Naive thymus-derived CD8-positive, alpha-beta T cell (primary cell): ENCODE measurements at regions not wholly inside any gene's neighbourhood (a gene's known extent, or its start where the extent isn't known, plus 50 kb on each side); places are given as distances from the start of the nearest gene placed in this dataset.

Source experiments
- ATAC-seq, 2 donors: fragments of 150-1000 bp; cut with Tn5 transposase in 1 of 2; sonication (Bioruptor Pico), chemical (Tn5 transposase) in 1 of 2; 1 replicate in 1 of 2; 2 replicates in 1 of 2; pipeline ENCODE4 v1.10.0; 2021; ENCODE audit warnings: mild to moderate bottlenecking in 2 of 2, moderate library complexity in 2 of 2
- POLR2A ChIA-PET: fragments of 350-600 bp; sonication (Branson Sonifier 250); formaldehyde crosslinking; loops from one replicate; lab custom pipeline; 2021; ENCODE audit warnings: antibody characterized with exemption; lab: Charles Lee
- DNase-seq, 10 donors: peaks; one replicate each; pipeline versions ENCODE4 v3.0.0 to v3.0.0-alpha.2; 2020 to 2022
- H3K27ac Mint-ChIP-seq, 10 donors: one replicate each; pipeline ENCODE4 v1.8.0; 2020 to 2022; ENCODE audit warnings: mild to moderate bottlenecking in 10 of 10, mixed read lengths in 10 of 10, moderate library complexity in 4 of 10, inconsistent platforms in 1 of 10
- H3K27me3 Mint-ChIP-seq, 5 donors: one replicate each; pipeline ENCODE4 v1.8.0; 2021 to 2022; ENCODE audit warnings: mixed read lengths in 5 of 5
- H3K36me3 Mint-ChIP-seq, 3 donors: one replicate each; pipeline ENCODE4 v1.8.0; 2020 to 2022; ENCODE audit warnings: mixed read lengths in 3 of 3, mild to moderate bottlenecking in 2 of 3, inconsistent platforms in 1 of 3
- H3K4me1 Mint-ChIP-seq, 4 donors: one replicate each; pipeline ENCODE4 v1.8.0; 2021 to 2022; ENCODE audit warnings: mixed read lengths in 4 of 4
- H3K4me3 Mint-ChIP-seq, 10 donors: one replicate each; pipeline ENCODE4 v1.8.0; 2020 to 2022; ENCODE audit warnings: mild to moderate bottlenecking in 10 of 10, mixed read lengths in 10 of 10, moderate library complexity in 6 of 10, inconsistent platforms in 1 of 10
- H3K9me3 Mint-ChIP-seq, 9 donors: one replicate each; pipeline ENCODE4 v1.8.0; 2020 to 2022; ENCODE audit warnings: mixed read lengths in 9 of 9, mild to moderate bottlenecking in 3 of 9, inconsistent platforms in 1 of 9, moderate library complexity in 1 of 9

DNA sequence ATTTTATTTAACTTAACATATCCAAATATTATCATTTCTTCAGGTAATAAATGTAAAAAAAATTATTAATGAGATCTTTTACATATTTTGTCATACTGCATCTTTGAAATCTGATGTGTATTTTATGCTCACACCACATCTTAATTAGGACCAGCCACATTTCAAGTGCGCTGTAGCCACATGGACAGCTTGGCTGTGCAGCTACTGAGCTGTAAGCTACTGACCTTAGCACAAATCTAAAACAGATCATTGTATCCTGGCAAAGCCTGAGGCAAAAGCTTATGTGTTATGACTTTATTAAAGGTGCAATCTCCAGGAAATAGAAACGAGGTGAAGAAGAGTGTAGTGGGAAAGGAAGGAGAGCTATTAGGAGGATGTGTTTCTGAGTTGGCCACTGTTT lies 126.7 kb upstream of the UBE2E2 start:
- no peak overlapping the region for H3K27ac Mint-ChIP-seq
- H3K36me3 Mint-ChIP-seq = no peaks in the 10 kb centered on the region
- H3K4me1 Mint-ChIP-seq = peaks cover 4 to 28% (median 13%) of the 10 kb centered on the region in 4 donors
- no peak overlapping the region for H3K4me3 Mint-ChIP-seq
- H3K9me3 Mint-ChIP-seq = peaks cover 0 to 4% (median 0%) of the 10 kb centered on the region in 9 donors
- ATAC-seq (no peak), DNase-seq (no peak)
- POLR2A ChIA-PET = no interaction called here
- peaks cover 0 to 4% (median 3%) of the 10 kb centered on the region in 5 donors for H3K27me3 Mint-ChIP-seq

DNA sequence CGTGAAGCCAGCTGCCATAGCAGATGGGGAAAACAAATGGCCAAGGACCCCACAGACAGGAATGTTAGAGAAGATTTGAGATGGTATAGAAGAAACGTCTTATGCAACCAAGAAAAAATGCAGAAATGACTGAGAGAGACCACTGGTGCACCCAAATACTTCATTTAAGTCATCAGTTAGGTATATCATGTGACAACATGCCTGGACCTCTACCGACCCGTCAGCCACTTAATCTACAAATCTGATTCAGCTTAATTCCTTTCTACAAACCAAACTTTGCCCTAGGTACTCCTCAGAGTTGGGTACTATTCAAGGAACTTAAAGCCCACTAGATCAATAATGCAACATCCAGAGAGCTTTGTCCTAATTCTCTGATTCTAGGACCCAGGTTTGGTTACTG lies 126.0 kb upstream of the UBE2E2 start:
- Mint-ChIP-seq H3K27me3 (peaks cover 0 to 1% (median 0%) of the 10 kb centered on the region in 5 donors), H3K36me3 (no peaks in the 10 kb centered on the region), H3K9me3 (peaks cover 0 to 2% (median 0%) of the 10 kb centered on the region in 9 donors), H3K4me1 (peaks cover 4 to 21% (median 13%) of the 10 kb centered on the region in 4 donors), H3K4me3 (no peak overlapping the region), H3K27ac (no peak overlapping the region)
- ATAC-seq (no peak), DNase-seq (no peak)
- POLR2A ChIA-PET = no interaction called here

DNA sequence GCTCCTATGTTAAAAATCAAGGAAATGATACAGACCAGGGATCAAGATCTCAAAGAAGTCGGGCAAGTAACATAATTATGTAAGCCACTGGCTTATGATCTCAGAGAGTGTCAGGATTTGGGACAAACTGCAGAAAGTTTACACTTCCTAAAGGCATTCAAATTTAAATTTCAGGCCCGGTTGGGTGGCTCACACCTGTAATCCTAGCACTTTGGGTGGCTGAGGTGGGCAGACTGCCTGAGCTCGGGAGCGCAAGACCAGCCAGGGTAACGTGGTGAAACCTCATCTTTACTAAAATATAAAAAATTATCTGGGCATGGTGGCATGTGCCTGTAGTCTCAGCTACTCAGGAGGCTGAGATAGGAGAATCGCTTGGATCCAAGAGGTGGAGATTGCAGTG lies 124.4 kb upstream of the UBE2E2 start:
- Mint-ChIP-seq H3K4me1 (peaks cover 4 to 14% (median 12%) of the 10 kb centered on the region in 4 donors), H3K9me3 (no peaks in the 10 kb centered on the region), H3K27ac (no peak overlapping the region), H3K27me3 (no peaks in the 10 kb centered on the region), H3K36me3 (no peaks in the 10 kb centered on the region), H3K4me3 (no peak overlapping the region)
- POLR2A ChIA-PET = no interaction called here
- ATAC-seq (no peak), DNase-seq (no peak)

- no peak for DNase-seq
- POLR2A ChIA-PET = no interaction called here
- H3K36me3 Mint-ChIP-seq = no peaks in the 10 kb centered on the region
- H3K4me1 Mint-ChIP-seq = peaks cover 4 to 14% (median 12%) of the 10 kb centered on the region in 4 donors
- H3K9me3 Mint-ChIP-seq = no peaks in the 10 kb centered on the region
- no peak for ATAC-seq
- H3K4me3 Mint-ChIP-seq = peak overlapping the region; percentile 1 to 57 (median 18)
- no peaks in the 10 kb centered on the region for H3K27me3 Mint-ChIP-seq
- peak overlapping the region in 2 of 10 donors; percentile 3 to 4 for H3K27ac Mint-ChIP-seq
Measured at GRCh38 chr3:23079976-23080375, 123.2 kb upstream of the UBE2E2 start.

DNA sequence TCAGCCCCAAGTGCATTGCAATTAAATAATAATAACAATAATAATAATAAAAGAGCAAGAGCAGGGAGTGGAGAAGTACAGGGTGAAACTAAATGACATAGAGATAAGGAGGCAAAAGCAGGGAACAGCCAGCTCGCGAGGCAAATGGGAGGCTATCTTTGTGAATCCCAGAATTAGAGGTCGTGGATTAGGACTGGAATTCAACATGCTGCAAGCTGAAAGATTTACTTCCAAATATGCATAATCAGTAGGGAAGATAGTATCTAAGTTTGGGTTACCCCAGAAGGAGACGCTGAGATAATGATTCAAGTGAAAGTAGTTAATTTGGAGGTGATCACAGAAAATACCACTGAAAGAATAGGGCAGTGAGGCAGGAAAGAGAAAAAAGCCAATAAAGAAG lies 119.4 kb upstream of the UBE2E2 start:
- POLR2A ChIA-PET = no interaction called here
- no peaks in the 10 kb centered on the region for H3K36me3 Mint-ChIP-seq
- ATAC-seq = no peak
- DNase-seq = no peak
- no peaks in the 10 kb centered on the region for H3K27me3 Mint-ChIP-seq
- no peak overlapping the region for H3K27ac Mint-ChIP-seq
- H3K9me3 Mint-ChIP-seq = peaks cover 0 to under 1% (median 0%) of the 10 kb centered on the region in 9 donors
- H3K4me3 Mint-ChIP-seq = no peak overlapping the region
- H3K4me1 Mint-ChIP-seq = peaks cover 4 to 14% (median 12%) of the 10 kb centered on the region in 4 donors

- H3K9me3 Mint-ChIP-seq = peaks cover 0 to 6% (median 0%) of the 10 kb centered on the region in 9 donors
- no peak for ATAC-seq
- H3K27ac Mint-ChIP-seq = no peak overlapping the region
- peaks cover 4 to 12% (median 11%) of the 10 kb centered on the region in 4 donors for H3K4me1 Mint-ChIP-seq
- DNase-seq = no peak
- POLR2A ChIA-PET = no interaction called here
- H3K27me3 Mint-ChIP-seq = no peaks in the 10 kb centered on the region
- no peaks in the 10 kb centered on the region for H3K36me3 Mint-ChIP-seq
- H3K4me3 Mint-ChIP-seq = no peak overlapping the region
Measured at GRCh38 chr3:23084367-23084766, 118.8 kb upstream of the UBE2E2 start.

GRCh38 chr3:23085261-23085660 lies 117.9 kb upstream of the UBE2E2 start:
- H3K9me3 Mint-ChIP-seq = peaks cover 0 to 6% (median 0%) of the 10 kb centered on the region in 9 donors
- H3K36me3 Mint-ChIP-seq = no peaks in the 10 kb centered on the region
- H3K4me1 Mint-ChIP-seq = peaks cover 0 to 3% (median 2%) of the 10 kb centered on the region in 4 donors
- H3K27me3 Mint-ChIP-seq = no peaks in the 10 kb centered on the region
- H3K4me3 Mint-ChIP-seq = no peak overlapping the region
- DNase-seq (no peak), ATAC-seq (no peak)
- POLR2A ChIA-PET = no interaction called here
- no peak overlapping the region for H3K27ac Mint-ChIP-seq

DNA sequence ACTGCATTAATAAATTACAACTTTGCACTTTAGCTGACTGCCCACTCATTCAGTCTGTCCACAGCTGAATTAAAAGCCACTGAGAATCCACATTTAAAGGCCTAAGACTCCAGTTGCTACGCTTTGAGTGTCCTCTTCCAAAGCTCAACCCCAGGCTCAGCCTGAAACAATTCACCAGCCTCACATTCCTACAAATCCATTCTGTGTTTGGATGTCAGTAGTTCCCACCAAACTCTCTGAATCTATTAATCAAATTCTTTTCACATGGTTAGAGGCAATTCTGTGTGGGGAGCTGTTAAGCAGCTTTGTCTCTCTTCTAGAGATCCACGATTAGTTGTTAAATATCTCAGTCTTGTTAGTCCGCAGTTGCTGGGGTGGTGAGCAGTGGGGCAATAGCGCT lies 116.8 kb upstream of the UBE2E2 start:
- ATAC-seq = no peak
- Mint-ChIP-seq H3K36me3 (no peaks in the 10 kb centered on the region), H3K4me3 (no peak overlapping the region), H3K27ac (no peak overlapping the region), H3K9me3 (peaks cover 0 to 6% (median 2%) of the 10 kb centered on the region in 9 donors), H3K4me1 (no peaks in the 10 kb centered on the region), H3K27me3 (no peaks in the 10 kb centered on the region)
- no peak for DNase-seq
- POLR2A ChIA-PET = no interaction called here

GRCh38 chr3:23086831-23087230 lies 116.3 kb upstream of the UBE2E2 start:
- peaks cover 0 to 8% (median 3%) of the 10 kb centered on the region in 9 donors for H3K9me3 Mint-ChIP-seq
- H3K4me1 Mint-ChIP-seq = no peaks in the 10 kb centered on the region
- H3K27ac Mint-ChIP-seq = no peak overlapping the region
- no peak for ATAC-seq
- no peak for DNase-seq
- POLR2A ChIA-PET = no interaction called here
- H3K27me3 Mint-ChIP-seq = no peaks in the 10 kb centered on the region
- H3K4me3 Mint-ChIP-seq = no peak overlapping the region
- H3K36me3 Mint-ChIP-seq = no peaks in the 10 kb centered on the region

DNA sequence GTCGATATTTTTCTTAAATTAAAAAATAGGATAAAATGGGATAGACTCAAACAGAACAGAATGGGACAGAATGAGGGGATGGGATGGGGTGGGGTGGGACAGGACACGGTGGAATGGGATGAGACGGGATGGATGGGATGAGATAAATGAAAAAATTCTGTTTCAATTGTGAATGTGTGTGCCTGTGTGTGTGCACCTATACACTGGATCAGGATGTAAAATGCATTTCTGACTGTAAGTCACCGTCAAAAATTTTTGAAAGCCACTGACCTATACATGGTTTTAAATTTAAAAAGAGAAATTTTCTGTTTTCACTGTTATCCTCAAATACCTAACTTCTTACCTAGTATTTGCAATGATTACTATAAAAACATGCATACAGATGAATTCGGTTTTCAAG lies 108.7 kb upstream of the UBE2E2 start:
- no peak overlapping the region for H3K4me3 Mint-ChIP-seq
- POLR2A ChIA-PET = no interaction called here
- ATAC-seq = no peak
- H3K36me3 Mint-ChIP-seq = peaks cover 0 to 11% (median 3%) of the 10 kb centered on the region in 3 donors
- H3K4me1 Mint-ChIP-seq = peaks cover 0 to 7% (median 0%) of the 10 kb centered on the region in 4 donors
- peaks cover 0 to 5% (median 0%) of the 10 kb centered on the region in 5 donors for H3K27me3 Mint-ChIP-seq
- no peak overlapping the region for H3K27ac Mint-ChIP-seq
- DNase-seq = no peak
- peaks cover 0 to 14% (median 3%) of the 10 kb centered on the region in 9 donors for H3K9me3 Mint-ChIP-seq

DNA sequence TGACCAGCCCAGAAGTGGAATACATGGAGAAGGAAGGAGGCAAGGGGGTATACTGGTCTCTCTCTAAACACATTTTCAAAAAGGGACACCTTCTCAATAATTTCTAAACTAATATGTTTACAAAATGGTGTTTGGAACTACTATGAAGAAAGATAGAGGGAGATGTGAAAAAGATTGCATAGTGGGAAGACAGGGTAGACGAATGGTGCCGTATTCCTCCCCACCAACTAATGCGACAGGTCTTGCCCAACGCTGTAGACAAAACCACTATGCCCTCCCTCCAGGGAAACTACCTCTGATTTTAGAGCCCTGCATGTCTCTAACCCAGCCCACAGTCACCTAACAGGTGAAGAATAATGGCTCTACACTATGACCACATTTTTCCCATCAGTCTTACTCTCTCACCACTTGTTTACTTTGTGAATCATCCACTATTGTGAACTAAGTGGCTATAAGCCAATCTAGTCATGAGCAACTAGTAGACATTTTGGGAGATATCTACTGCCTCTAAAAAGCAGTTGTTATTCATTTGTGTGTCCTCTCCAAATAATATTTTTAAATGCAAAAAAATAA lies 108.2 kb upstream of the UBE2E2 start:
- peaks cover 0 to 5% (median 0%) of the 10 kb centered on the region in 5 donors for H3K27me3 Mint-ChIP-seq
- no peak overlapping the region for H3K27ac Mint-ChIP-seq
- DNase-seq (no peak), ATAC-seq (no peak)
- peaks cover 0 to 14% (median 3%) of the 10 kb centered on the region in 9 donors for H3K9me3 Mint-ChIP-seq
- peaks cover 0 to 10% (median 0%) of the 10 kb centered on the region in 4 donors for H3K4me1 Mint-ChIP-seq
- no peak overlapping the region for H3K4me3 Mint-ChIP-seq
- H3K36me3 Mint-ChIP-seq = peaks cover 0 to 11% (median 3%) of the 10 kb centered on the region in 3 donors
- POLR2A ChIA-PET = no interaction called here

GRCh38 chr3:23096041-23096440 lies 107.1 kb upstream of the UBE2E2 start:
- H3K4me1 Mint-ChIP-seq = peaks cover 0 to 17% (median under 1%) of the 10 kb centered on the region in 4 donors
- ATAC-seq = no peak
- peaks cover 0 to 11% (median 3%) of the 10 kb centered on the region in 3 donors for H3K36me3 Mint-ChIP-seq
- H3K9me3 Mint-ChIP-seq = peaks cover 0 to 14% (median 3%) of the 10 kb centered on the region in 9 donors
- POLR2A ChIA-PET = no interaction called here
- H3K27me3 Mint-ChIP-seq = peaks cover 0 to 5% (median 0%) of the 10 kb centered on the region in 5 donors
- DNase-seq = no peak
- H3K4me3 Mint-ChIP-seq = no peak overlapping the region
- no peak overlapping the region for H3K27ac Mint-ChIP-seq

DNA sequence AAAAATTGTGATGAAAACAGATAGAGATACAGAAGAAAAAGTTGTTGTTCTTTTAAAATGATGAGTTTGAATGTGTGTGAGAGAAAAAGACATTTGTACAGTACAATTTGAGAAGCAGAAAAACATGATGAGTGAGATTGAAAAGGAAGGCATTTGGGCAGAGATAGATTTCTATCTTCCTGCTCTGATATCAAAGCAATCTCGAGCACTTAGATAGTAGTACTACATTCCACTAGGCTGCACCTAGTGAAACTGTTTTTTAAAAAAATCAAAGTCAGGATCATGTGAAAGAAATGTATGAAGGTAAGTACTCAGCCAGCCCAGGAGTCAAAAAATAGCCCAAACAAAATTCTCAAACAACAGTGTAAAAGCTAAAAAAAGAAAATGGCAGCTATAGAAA lies 104.1 kb upstream of the UBE2E2 start:
- DNase-seq (no peak), ATAC-seq (no peak)
- Mint-ChIP-seq H3K4me3 (no peak overlapping the region), H3K27me3 (peaks cover 0 to 2% (median 0%) of the 10 kb centered on the region in 5 donors), H3K36me3 (peaks cover 0 to 2% (median 0%) of the 10 kb centered on the region in 3 donors), H3K4me1 (peaks cover 0 to 17% (median under 1%) of the 10 kb centered on the region in 4 donors), H3K27ac (no peak overlapping the region), H3K9me3 (no peaks in the 10 kb centered on the region)
- POLR2A ChIA-PET = no interaction called here

GRCh38 chr3:23099677-23100076 lies 103.5 kb upstream of the UBE2E2 start:
- no peaks in the 10 kb centered on the region for H3K36me3 Mint-ChIP-seq
- H3K9me3 Mint-ChIP-seq = no peaks in the 10 kb centered on the region
- peak overlapping the region in 1 of 10 donors; percentile 29 for H3K4me3 Mint-ChIP-seq
- H3K27me3 Mint-ChIP-seq = no peaks in the 10 kb centered on the region
- POLR2A ChIA-PET = no interaction called here
- no peak for ATAC-seq
- peaks cover 0 to 17% (median under 1%) of the 10 kb centered on the region in 4 donors for H3K4me1 Mint-ChIP-seq
- no peak for DNase-seq
- no peak overlapping the region for H3K27ac Mint-ChIP-seq
